SK-N-SH (cell line): ENCODE measurements at regions not wholly inside any gene's neighbourhood (a gene's known extent, or its start where the extent isn't known, plus 50 kb on each side); places are given as distances from the start of the nearest gene placed in this dataset.

Source experiments
- CTCF ChIA-PET: fragments of 300-600, 350-600 bp; formaldehyde crosslinking; extraction: SDS; loops from one replicate; lab custom pipeline; 2021; lab: Yijun Ruan, JAX
- POLR2A ChIA-PET: fragments of 350-600 bp; sonication (Branson Sonifier 250); formaldehyde crosslinking; extraction: SDS; loops from one replicate; lab custom pipeline; 2020; ENCODE audit warnings: antibody characterized with exemption, inconsistent platforms; lab: Yijun Ruan, JAX
- DNase-seq: peaks from one replicate; pipeline ENCODE4 v3.0.0; 2012
- H2AFZ ChIP-seq: fragments of 200-600 bp; sonication (generic); 2 replicates; pipeline ENCODE4 v1.8.1; 2016; ENCODE audit warnings: antibody characterized with exemption, mild to moderate bottlenecking, low read depth
- H3F3A ChIP-seq: fragments of 200-600 bp; sonication (generic); replicated peaks from 2 replicates; pipeline ENCODE3; 2016; ENCODE audit warnings: antibody characterized with exemption, mild to moderate bottlenecking; ENCODE audit not compliant: insufficient read depth
- H3K27ac ChIP-seq, 2 experiments: fragments of 200-500 bp in 1 of 2; fragments of 200-600 bp in 1 of 2; sonication (Bioruptor generic) in 1 of 2; sonication (generic), shearing (Covaris generic) in 1 of 2; 2 replicates each; pipeline versions ENCODE4 v1.5.1 to v1.6.1; 2014 to 2016; ENCODE audit warnings: low read depth in 2 of 2, inconsistent platforms in 1 of 2, low read length in 1 of 2, mild to moderate bottlenecking in 1 of 2, mixed read lengths in 1 of 2
- H3K27me3 ChIP-seq: fragments of 200-600 bp; sonication (generic), shearing (Covaris generic); 2 replicates; pipeline ENCODE4 v1.6.1; 2016; ENCODE audit warnings: mixed run types; ENCODE audit not compliant: insufficient read depth
- H3K36me3 ChIP-seq, 2 experiments: fragments of 200-500 bp in 1 of 2; fragments of 200-600 bp in 1 of 2; sonication (Bioruptor generic) in 1 of 2; sonication (generic) in 1 of 2; replicated peaks in 1 of 2; 2 replicates each; pipeline versions ENCODE3 to v1.5.1; 2014 to 2016; ENCODE audit warnings: low read length in 1 of 2, mild to moderate bottlenecking in 1 of 2; ENCODE audit not compliant: insufficient read depth in 2 of 2, control insufficient read depth in 1 of 2
- H3K4me1 ChIP-seq, 2 experiments: fragments of 200-500 bp in 1 of 2; fragments of 200-600 bp in 1 of 2; sonication (Bioruptor generic) in 1 of 2; sonication (generic), shearing (Covaris generic) in 1 of 2; 2 replicates each; pipeline versions ENCODE4 v1.5.1 to v1.6.1; 2014 to 2016; ENCODE audit warnings: low read depth in 1 of 2, low read length in 1 of 2, mixed run types in 1 of 2; ENCODE audit not compliant: insufficient read depth in 2 of 2, control insufficient read depth in 1 of 2
- H3K4me2 ChIP-seq: fragments of 200-600 bp; sonication (generic), shearing (Covaris generic); 2 replicates; pipeline ENCODE4 v1.6.1; 2017; ENCODE audit warnings: mixed run types
- H3K4me3 ChIP-seq, 2 experiments: fragments of 200-500 bp in 1 of 2; fragments of 200-600 bp in 1 of 2; sonication (Bioruptor generic) in 1 of 2; sonication (generic), shearing (Covaris generic) in 1 of 2; 2 replicates each; pipeline versions ENCODE4 v1.5.1 to v1.8.1; 2014 to 2016; ENCODE audit warnings: low read depth in 2 of 2, inconsistent platforms in 1 of 2, low read length in 1 of 2, mild to moderate bottlenecking in 1 of 2, mixed read lengths in 1 of 2, moderate library complexity in 1 of 2
- H3K79me2 ChIP-seq: fragments of 200-600 bp; sonication (generic); 2 replicates; pipeline ENCODE4 v1.8.1; 2017; ENCODE audit warnings: mild to moderate bottlenecking; ENCODE audit not compliant: insufficient read depth
- H3K9ac ChIP-seq: fragments of 200-600 bp; sonication (generic); 2 replicates; pipeline ENCODE4 v1.6.1; 2017; ENCODE audit warnings: mixed run types
- H3K9me2 ChIP-seq: fragments of 200-600 bp; sonication (generic); 2 replicates; pipeline ENCODE4 v1.6.1; 2017; ENCODE audit warnings: mixed run types
- H3K9me3 ChIP-seq: fragments of 200-600 bp; sonication (generic); 2 replicates; pipeline ENCODE4 v1.6.1; 2017; ENCODE audit warnings: mixed run types, mild to moderate bottlenecking, moderate library complexity
- H4K20me1 ChIP-seq: fragments of 200-600 bp; sonication (generic); 2 replicates; pipeline ENCODE4 v1.6.1; 2017; ENCODE audit warnings: mild to moderate bottlenecking, mixed run types; ENCODE audit not compliant: insufficient read depth
- EP300 ChIP-seq, 2 experiments: IDR thresholded peaks; 2 replicates each; pipeline versions ENCODE4 v1.4.0 to v1.6.1; 2012; ENCODE audit warnings: borderline replicate concordance in 1 of 2, low read depth in 1 of 2, low read length in 1 of 2
- EZH2phosphoT487 ChIP-seq: fragments of 200-600 bp; sonication (generic); IDR thresholded peaks from 2 replicates; pipeline ENCODE4 v1.6.1; 2017; ENCODE audit warnings: low read depth, mixed run types, mild to moderate bottlenecking, antibody characterized with exemption, moderate library complexity, borderline replicate concordance
- GATA2 ChIP-seq: sonication (generic); formaldehyde crosslinking; IDR thresholded peaks from 2 replicates; pipeline ENCODE4 v1.5.0; 2020; ENCODE audit warnings: mild to moderate bottlenecking, missing genetic modification reagents
- MAX ChIP-seq: IDR thresholded peaks from 2 replicates; pipeline ENCODE4 v1.4.0; 2012; ENCODE audit warnings: low read depth
- MXI1 ChIP-seq: IDR thresholded peaks from 2 replicates; pipeline ENCODE4 v1.6.1; 2012; ENCODE audit warnings: mild to moderate bottlenecking, low read depth, low read length, improper control_type of control experiment
- POLR2AphosphoS5 ChIP-seq: IDR thresholded peaks from 2 replicates; pipeline ENCODE4 v1.6.1; 2012; ENCODE audit warnings: low read depth, low read length
- RAD21 ChIP-seq: IDR thresholded peaks from 2 replicates; pipeline ENCODE4 v1.6.1; 2012; ENCODE audit warnings: mild to moderate bottlenecking, low read length
- RCOR1 ChIP-seq: fragments of 150-350 bp; IDR thresholded peaks from 2 replicates; pipeline ENCODE4 v1.6.1; 2017; ENCODE audit warnings: antibody characterized with exemption, low read length
- REST ChIP-seq: IDR thresholded peaks from 2 replicates; pipeline ENCODE4 v1.6.1; 2012; ENCODE audit warnings: mild to moderate bottlenecking, low read depth, low read length, moderate library complexity
- RFX5 ChIP-seq: IDR thresholded peaks from 2 replicates; pipeline ENCODE4 v1.6.1; 2012; ENCODE audit warnings: mild to moderate bottlenecking, improper control_type of control experiment, low read length
- RXRA ChIP-seq: IDR thresholded peaks from 2 replicates; pipeline ENCODE4 v1.4.0; 2012; ENCODE audit warnings: low read depth, mild to moderate bottlenecking, borderline replicate concordance
- SMC3 ChIP-seq: IDR thresholded peaks from 2 replicates; pipeline ENCODE4 v1.6.1; 2012; ENCODE audit warnings: low read depth, low read length, improper control_type of control experiment
- USF1 ChIP-seq: IDR thresholded peaks from 2 replicates; pipeline ENCODE4 v1.4.0; 2012; ENCODE audit warnings: low read depth, borderline replicate concordance
- WGBS: methylation state at CpG from one replicate; pipeline ENCODE4 v1.1.6; 2017; ENCODE audit warnings: low lambda C conversion rate; 5-methylcytosine and 5-hydroxymethylcytosine counted together
- TF ChIP-seq, protein P1 (sequence below): fragments of 150-350 bp; IDR thresholded peaks from 2 replicates; pipeline ENCODE4 v1.6.1; 2017; ENCODE audit warnings: antibody characterized with exemption, low read length, low read depth, borderline replicate concordance

GRCh38 chr2:228374741-228375140, 193.3 kb upstream of the SPHKAP start:
- TF ChIP-seq EZH2phosphoT487 (no peak), MXI1 (no peak), SMC3 (no peak), GATA2 (CRISPR knock-in tag) (no peak), RFX5 (no peak), RAD21 (no peak), POLR2AphosphoS5 (no peak), MAX (no peak), USF1 (no peak), RCOR1 (no peak), RXRA (no peak), REST (no peak), EP300 (IDR thresholded peaks at IDR 0.05; ENCODE audit: borderline replicate concordance in 1 of 2, low read depth in 1 of 2, low read length in 1 of 2) (no peak)
- TF ChIP-seq, protein P1, sequence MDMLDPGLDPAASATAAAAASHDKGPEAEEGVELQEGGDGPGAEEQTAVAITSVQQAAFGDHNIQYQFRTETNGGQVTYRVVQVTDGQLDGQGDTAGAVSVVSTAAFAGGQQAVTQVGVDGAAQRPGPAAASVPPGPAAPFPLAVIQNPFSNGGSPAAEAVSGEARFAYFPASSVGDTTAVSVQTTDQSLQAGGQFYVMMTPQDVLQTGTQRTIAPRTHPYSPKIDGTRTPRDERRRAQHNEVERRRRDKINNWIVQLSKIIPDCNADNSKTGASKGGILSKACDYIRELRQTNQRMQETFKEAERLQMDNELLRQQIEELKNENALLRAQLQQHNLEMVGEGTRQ, result no peak
- H3K4me3 ChIP-seq, result no peak overlapping the region
- H2AFZ ChIP-seq, result no peak overlapping the region
- H3K27me3 ChIP-seq, result no peaks in the 10 kb centered on the region
- no peaks in the 10 kb centered on the region for H3K9me2 ChIP-seq
- H3K27ac ChIP-seq, result no peak overlapping the region
- no peak overlapping the region for H3K4me2 ChIP-seq
- ChIA-PET POLR2A (no interaction called here), CTCF (no interaction called here)
- WGBS, result 14% methylated on average over 3 of the region's 3 CpGs
- no peak overlapping the region for H3K9ac ChIP-seq
- H3K4me1 ChIP-seq, result no peaks in the 10 kb centered on the region; a peak in 1 of 4 replicates
- H4K20me1 ChIP-seq, result no peaks in the 10 kb centered on the region
- H3K79me2 ChIP-seq, result no peaks in the 10 kb centered on the region
- H3K36me3 ChIP-seq, result no peaks in the 10 kb centered on the region
- H3F3A ChIP-seq, result peaks cover 3% of the 10 kb centered on the region
- no peaks in the 10 kb centered on the region for H3K9me3 ChIP-seq
- no peak for DNase-seq
